Stimulated activated CD4-positive, alpha-beta T cell treated with anti-CD3 and anti-CD28 coated beads, TNF-alpha, amount 100 ng/mL, for 24 hours (primary cell): ENCODE measurements at regions not wholly inside any gene's neighbourhood (a gene's known extent, or its start where the extent isn't known, plus 50 kb on each side); places are given as distances from the start of the nearest gene placed in this dataset.

Source experiments
- DNase-seq, 3 experiments: peaks; one replicate each; pipeline ENCODE4 v3.0.0-alpha.2; 2020; ENCODE audit warnings: low read depth in 3 of 3

DNA sequence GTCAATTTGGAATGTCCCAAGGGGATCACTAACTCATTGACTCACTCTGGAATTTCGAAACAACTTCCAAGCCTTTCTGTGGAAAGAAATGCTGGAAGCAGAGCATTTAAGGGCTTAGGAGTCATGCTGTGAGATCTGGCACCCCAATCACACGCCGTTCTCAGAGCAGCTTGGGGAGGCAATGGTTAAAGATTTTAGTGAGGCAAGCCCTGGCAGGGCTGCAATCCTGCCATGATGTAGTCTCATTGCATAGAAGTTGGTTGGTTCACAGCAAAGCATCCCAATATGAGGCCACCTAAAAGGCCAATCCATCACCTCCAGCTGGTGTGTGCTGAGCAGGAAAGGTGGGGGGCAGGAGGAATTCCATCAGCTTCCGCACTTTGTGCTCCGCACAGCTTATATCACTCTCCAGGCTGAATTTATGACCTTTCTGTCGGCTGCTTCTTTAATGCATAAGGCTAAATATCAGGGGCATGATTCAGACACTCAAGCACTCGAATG is 1043.9 kb upstream of the POU3F3 start:
- DNase-seq = no peak

DNA sequence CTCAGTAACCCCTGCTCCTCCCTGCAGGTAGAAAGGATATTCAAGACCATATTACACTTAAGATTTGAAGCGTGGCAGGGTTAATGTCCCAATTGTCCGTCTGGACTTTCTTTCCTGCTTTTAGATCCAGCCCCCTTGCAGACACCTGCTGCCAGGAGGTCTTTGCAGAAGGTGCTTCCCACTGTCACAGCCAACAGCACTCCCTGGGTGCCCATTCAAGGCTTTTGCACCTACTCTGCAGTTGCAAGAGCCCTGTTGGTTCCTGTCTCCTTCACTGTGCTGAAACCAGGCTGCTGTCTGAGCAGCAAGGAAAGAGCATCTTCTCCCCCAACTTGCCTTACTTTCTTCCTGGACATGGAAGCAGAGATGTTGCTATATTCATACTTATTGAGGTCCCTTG is 1043.0 kb upstream of the POU3F3 start:
- DNase-seq = no peak

GRCh38 chr2:103814016-103814415 is 1039.9 kb upstream of the POU3F3 start:
- no peak for DNase-seq

DNA sequence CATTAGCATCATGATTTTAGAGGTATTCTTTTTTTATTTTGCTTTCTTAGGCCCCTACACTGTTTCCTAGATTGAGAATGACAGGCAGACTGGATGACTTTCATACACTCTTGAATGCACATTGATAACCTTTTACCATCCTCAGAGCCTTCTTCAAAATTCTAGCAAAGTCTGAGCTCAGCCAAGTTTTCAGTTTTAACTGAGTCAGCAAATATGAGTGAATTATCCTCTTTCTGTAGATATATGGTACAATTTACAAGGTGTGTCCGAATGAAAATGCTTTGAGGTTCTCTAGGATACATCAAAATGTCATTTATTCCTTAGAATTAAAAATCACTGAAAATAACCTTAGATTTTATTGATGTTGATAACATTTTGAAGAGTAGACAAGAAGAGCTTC is 1038.2 kb upstream of the POU3F3 start:
- no peak for DNase-seq

DNA sequence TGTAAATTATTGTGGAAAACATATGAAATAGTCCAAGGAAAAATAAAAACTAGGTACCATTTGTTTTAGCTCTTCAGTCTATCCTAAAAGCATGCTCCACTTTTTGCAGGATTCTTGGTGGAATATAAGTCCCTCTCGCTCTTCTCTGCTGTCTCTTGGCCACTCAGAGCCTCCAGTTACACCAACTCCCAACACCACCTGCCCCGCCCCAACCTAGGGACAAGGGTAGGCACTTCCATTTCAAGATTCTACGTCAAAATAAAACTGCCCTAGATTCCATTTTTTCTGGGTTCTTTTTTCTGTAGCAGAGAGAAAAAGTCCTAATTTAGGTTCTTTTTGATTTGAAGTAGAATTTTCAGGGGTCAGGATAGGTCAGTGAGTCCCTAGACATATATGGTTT is 1036.2 kb upstream of the POU3F3 start:
- no peak for DNase-seq

GRCh38 chr2:103818176-103818575 is 1035.7 kb upstream of the POU3F3 start:
- no peak for DNase-seq

DNA sequence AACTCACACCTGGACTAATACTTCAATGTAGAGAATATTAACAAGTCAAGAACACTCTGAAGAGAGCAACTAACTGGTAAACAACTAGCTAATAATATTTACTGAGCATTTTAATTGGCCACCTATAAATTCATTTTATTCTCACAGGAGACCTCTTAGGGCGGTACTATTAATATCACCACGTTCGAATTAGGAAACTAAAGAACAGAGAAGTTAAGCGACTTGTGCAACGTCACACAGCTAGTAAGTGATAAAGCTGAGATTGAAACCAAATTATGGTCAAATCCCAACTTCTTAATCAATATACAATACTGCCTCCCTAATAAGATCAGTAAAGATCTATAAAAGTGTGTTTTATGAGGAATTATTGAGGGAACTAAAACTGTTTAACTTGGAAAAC is 1034.3 kb upstream of the POU3F3 start:
- DNase-seq = no peak

DNA sequence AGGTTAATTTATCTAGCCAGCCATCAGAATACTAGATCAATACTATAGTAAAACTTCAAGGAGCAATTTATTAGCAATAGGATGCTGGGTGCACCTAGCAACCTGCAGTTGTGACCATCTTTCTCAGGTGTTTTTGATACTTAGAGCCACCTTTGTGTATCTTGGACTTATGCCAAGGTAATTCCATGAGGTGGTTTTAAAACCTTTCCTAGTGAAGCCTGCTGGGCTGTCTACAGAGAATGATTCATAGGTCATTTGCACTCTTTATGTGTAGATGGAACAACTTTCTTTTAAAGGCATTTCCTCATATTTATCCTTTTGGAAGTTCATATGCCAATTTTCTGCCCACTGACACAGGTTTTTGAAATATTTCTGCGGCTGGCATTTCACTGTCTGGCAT is 1030.1 kb upstream of the POU3F3 start:
- DNase-seq = no peak

GRCh38 chr2:103847276-103847675 is 1006.6 kb upstream of the POU3F3 start:
- DNase-seq = no peak

DNA sequence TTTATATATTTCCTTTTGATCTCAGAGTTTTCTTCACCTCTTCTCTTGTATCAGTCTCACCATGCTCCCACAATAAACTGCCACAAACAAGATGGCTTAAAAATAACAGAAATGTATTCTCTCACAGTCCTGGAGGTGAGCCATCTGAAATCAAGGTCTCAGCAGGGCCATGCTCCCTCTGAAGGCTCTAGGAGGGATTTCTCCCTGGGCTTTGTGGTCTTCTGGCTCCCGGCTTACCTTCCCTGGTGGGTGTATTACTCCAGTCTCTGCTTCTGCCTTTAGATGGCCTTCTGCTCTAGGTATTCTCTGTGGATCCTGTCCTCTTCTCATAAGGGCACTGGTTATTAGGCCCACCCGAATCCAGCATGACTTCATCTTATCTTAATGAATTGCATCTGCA is 994.7 kb upstream of the POU3F3 start:
- no peak for DNase-seq

- DNase-seq = no peak
Measured at GRCh38 chr2:103860016-103860415, 993.9 kb upstream of the POU3F3 start.

- DNase-seq = no peak
Measured at GRCh38 chr2:103868396-103868795, 985.5 kb upstream of the POU3F3 start.

- DNase-seq = no peak
Measured at GRCh38 chr2:103873716-103874351, 980.1 kb upstream of the POU3F3 start.

- no peak for DNase-seq
Measured at GRCh38 chr2:103875131-103875530, 978.8 kb upstream of the POU3F3 start.

- DNase-seq = no peak
Measured at GRCh38 chr2:103875531-103875930, 978.4 kb upstream of the POU3F3 start.

DNA sequence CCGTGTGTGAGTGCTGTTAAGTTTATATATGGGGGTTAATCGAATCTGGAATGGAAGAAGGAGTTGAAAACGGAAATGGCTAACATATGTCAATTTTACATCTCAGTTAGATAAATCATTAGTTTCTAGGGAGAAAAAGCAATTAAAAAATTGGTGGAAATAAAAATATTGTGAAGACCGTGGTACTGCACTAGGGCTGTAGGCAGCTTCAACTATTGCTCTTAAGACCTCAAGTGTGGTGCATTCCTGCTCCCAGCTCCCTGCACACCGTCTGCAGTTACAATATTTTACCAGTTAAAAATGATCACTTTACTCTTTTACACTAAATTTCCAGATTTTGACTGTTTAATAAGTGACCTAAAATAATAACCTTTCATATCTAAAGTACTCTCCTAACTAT is 977.3 kb upstream of the POU3F3 start:
- no peak for DNase-seq

DNA sequence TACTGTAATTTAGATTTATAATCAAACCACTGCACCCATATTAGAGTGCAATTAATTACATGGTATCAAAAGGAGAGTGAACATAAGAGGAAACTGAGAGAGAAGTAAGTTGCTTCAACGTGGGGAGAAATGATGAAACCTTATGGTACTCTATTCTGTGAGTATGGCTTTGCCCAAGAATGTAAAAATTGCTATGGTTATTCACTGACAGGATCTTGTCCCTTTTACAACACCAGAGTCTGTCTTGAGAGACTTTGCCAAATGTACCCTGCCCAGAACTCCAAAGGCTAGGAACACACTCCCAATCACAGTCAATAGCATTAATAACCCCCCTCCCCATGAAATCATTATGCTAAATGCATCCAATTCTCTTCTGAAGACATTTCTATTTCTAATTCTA is 974.8 kb upstream of the POU3F3 start:
- no peak for DNase-seq

- no peak for DNase-seq
Measured at GRCh38 chr2:103880081-103880834, 973.7 kb upstream of the POU3F3 start.

GRCh38 chr2:103887625-103888024 is 966.3 kb upstream of the POU3F3 start:
- no peak for DNase-seq

- DNase-seq = no peak
Measured at GRCh38 chr2:103896182-103896581, 957.7 kb upstream of the POU3F3 start.

GRCh38 chr2:103898561-103898960 is 955.4 kb upstream of the POU3F3 start:
- DNase-seq = no peak

- no peak for DNase-seq
Measured at GRCh38 chr2:103902347-103902746, 951.6 kb upstream of the POU3F3 start.

DNA sequence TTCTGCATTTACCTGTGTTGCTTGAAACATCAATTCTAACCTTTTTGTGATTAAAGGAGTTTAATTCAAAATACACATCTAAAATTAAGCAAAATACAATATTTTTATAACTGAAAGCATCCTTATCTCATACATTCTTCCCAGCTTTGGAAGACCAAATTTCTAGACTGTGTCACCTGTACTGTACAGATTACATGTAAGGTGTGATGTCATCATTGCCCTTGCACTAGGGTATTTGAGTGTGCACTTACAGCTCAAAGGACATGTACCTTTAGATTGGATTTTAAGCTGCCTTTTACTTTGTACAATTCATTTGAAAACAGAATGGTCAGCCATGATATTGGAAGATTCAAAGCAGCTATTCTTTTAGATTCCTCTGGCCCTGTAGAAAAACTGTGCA is 932.8 kb upstream of the POU3F3 start:
- no peak for DNase-seq

DNA sequence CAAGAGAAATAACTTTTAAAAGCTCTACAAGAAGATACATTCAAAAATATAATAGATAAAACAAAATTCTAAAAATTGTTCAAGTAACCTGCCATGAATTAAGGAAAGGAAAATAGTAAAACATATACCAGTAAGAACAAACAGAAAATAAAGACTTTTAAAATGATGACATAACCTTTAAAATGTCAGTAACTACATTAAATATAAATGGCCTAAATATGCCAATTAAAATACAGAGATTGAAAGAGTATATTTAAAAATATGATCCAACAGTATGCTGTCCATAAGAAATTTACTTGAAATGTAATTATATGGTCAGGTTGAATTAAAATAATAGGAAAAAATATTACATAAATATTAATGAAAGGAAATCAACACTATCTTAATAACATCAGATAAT is 911.7 kb upstream of the POU3F3 start:
- DNase-seq = no peak
